GM12891 (cell line): ENCODE measurements at regions not wholly inside any gene's neighbourhood (a gene's known extent, or its start where the extent isn't known, plus 50 kb on each side); places are given as distances from the start of the nearest gene placed in this dataset.

ENCODE experiments used
- PAX5 ChIP-seq: IDR thresholded peaks from 2 replicates; pipeline ENCODE4 v1.6.1; 2011; ENCODE audit warnings: low read length, moderate library complexity, mild to moderate bottlenecking; ENCODE audit not compliant: insufficient read depth, severe bottlenecking
- POLR2A ChIP-seq: IDR thresholded peaks from 2 replicates; pipeline ENCODE4 v1.6.1; 2011; ENCODE audit warnings: low read depth, low read length, control low read depth
- POLR2AphosphoS5 ChIP-seq: IDR thresholded peaks from 2 replicates; pipeline ENCODE4 v1.6.1; 2011; ENCODE audit warnings: low read depth, low read length, control low read depth
- POU2F2 ChIP-seq: IDR thresholded peaks from 2 replicates; pipeline ENCODE4 v1.6.1; 2011; ENCODE audit warnings: low read depth, mild to moderate bottlenecking, control low read depth, low read length, moderate library complexity
- SPI1 ChIP-seq: IDR thresholded peaks from 2 replicates; pipeline ENCODE4 v1.6.1; 2011; ENCODE audit warnings: low read depth, low read length, control low read depth
- TAF1 ChIP-seq: IDR thresholded peaks from 2 replicates; pipeline ENCODE4 v1.6.1; 2011; ENCODE audit warnings: low read depth, low read length, control low read depth

GRCh38 chr6:119495230-119495683 lies 145.7 kb upstream of the MAN1A1 start:
- no peak for TF ChIP-seq POLR2A
- TF ChIP-seq POLR2AphosphoS5: no peak
- TF ChIP-seq PAX5: no peak
- TF ChIP-seq TAF1: no peak
- no peak for TF ChIP-seq SPI1
- no peak for TF ChIP-seq POU2F2
